ENCODE measurements at regions not wholly inside any gene's neighbourhood (a gene's known extent, or its start where the extent isn't known, plus 50 kb on each side); places are given as distances from the start of the nearest gene placed in this dataset.
A peak's percentile ranks its signal among the peaks of the same experiment; 100 is the strongest.

GRCh38 chr1:234750922-234751627, 141.1 kb upstream of the IRF2BP2 start:
- H3K4me1 ChIP-seq (replicated peaks in 1 of 2; ENCODE audit: control insufficient read depth in 2 of 2, insufficient read depth in 2 of 2, low read length in 2 of 2): peaks cover 15 to 40% of the 10 kb centered on the region in 2 experiments
- no TSS peak for BruUV-seq (replicated peaks)
- intact Hi-C loops (cut with micrococcal nuclease) (loop anchor here (5.0 kb wide), 2 partner anchors 126 to 331 kb away; no protein-coding TSS in a partner anchor), in situ Hi-C loops (cut with MboI) (loop anchor here (10.0 kb wide), 1 partner anchor 334 kb away; no protein-coding TSS in a partner anchor)
- H3K9ac ChIP-seq (ENCODE audit: insufficient read depth in 1 of 2, low read depth in 2 of 2, low read length in 2 of 2): no peak overlapping the region
- POLR2A ChIA-PET: interaction anchor here (0.7 to 1.3 kb wide), 5 partner anchors 9 to 220 kb away, joined by 3 to 5 read pairs (median 3); no protein-coding TSS in a partner anchor
- DNase-seq (ENCODE audit: extremely low read depth in 1 of 4, low spot score in 3 of 4) (peak; percentile 27 to 79 (median 54)), ATAC-seq (peak; percentile 63), FAIRE-seq (peak; percentile 86)
- H3K9me3 ChIP-seq (replicated peaks; ENCODE audit: control insufficient read depth, insufficient read depth, low read depth, low read length): no peaks in the 10 kb centered on the region
- CTCF ChIA-PET (ENCODE audit: low intra/inter-chr PET ratio): no interaction called here
- H2AFZ ChIP-seq (ENCODE audit: low read depth, low read length): no peak overlapping the region; the same call in 1 of the 2 replicates
- no peaks in the 10 kb centered on the region for H3K9me1 ChIP-seq (ENCODE audit: control insufficient read depth, insufficient read depth, low read length)
- H3K4me2 ChIP-seq (ENCODE audit: insufficient read depth, low read length): no peak overlapping the region; the same call in 1 of the 2 replicates
- H3K4me3 ChIP-seq: no peak overlapping the region
- WGBS (ENCODE audit: insufficient coverage, low coverage, missing lambda C conversion rate): 23% methylated on average over 4 of the region's 4 CpGs
- peak overlapping the region; percentile 28; the same call in 1 of the 3 replicates for H3K27ac ChIP-seq (ENCODE audit: extremely low read depth, low read depth, low read length)
- H3K36me3 ChIP-seq (ENCODE audit: control insufficient read depth, insufficient read depth, low read length): no peaks in the 10 kb centered on the region
- no peaks in the 10 kb centered on the region for H3K27me3 ChIP-seq (ENCODE audit: control insufficient read depth in 2 of 2, insufficient read depth in 2 of 2, low read length in 2 of 2)
- no peaks in the 10 kb centered on the region for H4K20me1 ChIP-seq (replicated peaks; ENCODE audit: control insufficient read depth, insufficient read depth, low read length)
- H3K79me2 ChIP-seq (ENCODE audit: control insufficient read depth, insufficient read depth, low read length): no peaks in the 10 kb centered on the region
- no peak for TF ChIP-seq GTF2A2 (tag; IDR thresholded peaks at IDR 0.05)
- no peak for TF ChIP-seq MIER1 (IDR thresholded peaks at IDR 0.05; ENCODE audit: low read depth)
- no peak for TF ChIP-seq ZBTB5 (IDR thresholded peaks at IDR 0.05)
- no peak for TF ChIP-seq ZNF133 (CRISPR knock-in tag; IDR thresholded peaks at IDR 0.05)
- no peak for TF ChIP-seq SMAD2 (IDR thresholded peaks at IDR 0.05; ENCODE audit: low read depth, low read length)
- no peak for TF ChIP-seq NFE2L1 (tag; IDR thresholded peaks at IDR 0.05; ENCODE audit: borderline replicate concordance, low read depth)
- TF ChIP-seq NFYB (IDR thresholded peaks at IDR 0.05; ENCODE audit: extremely low read depth, insufficient read length): no peak
- TF ChIP-seq HNRNPL (IDR thresholded peaks at IDR 0.05; ENCODE audit: low read depth, low read length): no peak
- TF ChIP-seq ATF2 (CRISPR knock-in tag; IDR thresholded peaks at IDR 0.05): no peak
- no peak for TF ChIP-seq ERF (CRISPR knock-in tag; IDR thresholded peaks at IDR 0.05)
- TF ChIP-seq YY1 (IDR thresholded peaks at IDR 0.05; ENCODE audit: borderline replicate concordance in 1 of 3, control insufficient read depth in 1 of 3, extremely low read depth in 1 of 3, insufficient read depth in 3 of 3, insufficient read length in 1 of 3, insufficient replicate concordance in 2 of 3, low read depth in 1 of 3, low read length in 2 of 3): no peak
- no peak for TF ChIP-seq ZNF143 (CRISPR knock-in tag; IDR thresholded peaks at IDR 0.05)
- no peak for TF ChIP-seq ASH1L (IDR thresholded peaks at IDR 0.05; ENCODE audit: borderline replicate concordance, low read depth, partially characterized antibody)
- TF ChIP-seq ZNF174 (CRISPR knock-in tag; IDR thresholded peaks at IDR 0.05): no peak
- TF ChIP-seq ZNF445 (CRISPR knock-in tag; IDR thresholded peaks at IDR 0.05; ENCODE audit: low read depth): no peak
- no peak for TF ChIP-seq ZNF75A (CRISPR knock-in tag; IDR thresholded peaks at IDR 0.05)
- no peak for TF ChIP-seq PYGO2 (tag; IDR thresholded peaks at IDR 0.05)
- no peak for TF ChIP-seq ZEB2 (IDR thresholded peaks at IDR 0.05)
- TF ChIP-seq FOXP1 (CRISPR knock-in tag; IDR thresholded peaks at IDR 0.05): no peak

Measured in K562 (cell line).